Keratinocyte (primary cell): ENCODE measurements at regions not wholly inside any gene's neighbourhood (a gene's known extent, or its start where the extent isn't known, plus 50 kb on each side); places are given as distances from the start of the nearest gene placed in this dataset.

ENCODE experiments used
- EZH2 ChIP-seq: IDR thresholded peaks from one replicate; pipeline ENCODE4 v1.6.1; 2012; ENCODE audit warnings: inconsistent platforms, mild to moderate bottlenecking, low read length, moderate library complexity
- TF ChIP-seq, protein P1 (sequence below), 3 experiments: IDR thresholded peaks in 1 of 3; conservative IDR thresholded peaks in 1 of 3; optimal IDR thresholded peaks in 1 of 3; 2 replicates in 2 of 3; 3 replicates in 1 of 3; pipeline versions ENCODE3 to v1.5.1; 2011; ENCODE audit warnings: low read length in 3 of 3, mild to moderate bottlenecking in 3 of 3, moderate library complexity in 2 of 3, control low read depth in 1 of 3, inconsistent platforms in 1 of 3; ENCODE audit not compliant: insufficient read depth in 2 of 3; ENCODE audit errors: extremely low read depth in 1 of 3

- TF ChIP-seq, protein P1, sequence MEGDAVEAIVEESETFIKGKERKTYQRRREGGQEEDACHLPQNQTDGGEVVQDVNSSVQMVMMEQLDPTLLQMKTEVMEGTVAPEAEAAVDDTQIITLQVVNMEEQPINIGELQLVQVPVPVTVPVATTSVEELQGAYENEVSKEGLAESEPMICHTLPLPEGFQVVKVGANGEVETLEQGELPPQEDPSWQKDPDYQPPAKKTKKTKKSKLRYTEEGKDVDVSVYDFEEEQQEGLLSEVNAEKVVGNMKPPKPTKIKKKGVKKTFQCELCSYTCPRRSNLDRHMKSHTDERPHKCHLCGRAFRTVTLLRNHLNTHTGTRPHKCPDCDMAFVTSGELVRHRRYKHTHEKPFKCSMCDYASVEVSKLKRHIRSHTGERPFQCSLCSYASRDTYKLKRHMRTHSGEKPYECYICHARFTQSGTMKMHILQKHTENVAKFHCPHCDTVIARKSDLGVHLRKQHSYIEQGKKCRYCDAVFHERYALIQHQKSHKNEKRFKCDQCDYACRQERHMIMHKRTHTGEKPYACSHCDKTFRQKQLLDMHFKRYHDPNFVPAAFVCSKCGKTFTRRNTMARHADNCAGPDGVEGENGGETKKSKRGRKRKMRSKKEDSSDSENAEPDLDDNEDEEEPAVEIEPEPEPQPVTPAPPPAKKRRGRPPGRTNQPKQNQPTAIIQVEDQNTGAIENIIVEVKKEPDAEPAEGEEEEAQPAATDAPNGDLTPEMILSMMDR (optimal IDR thresholded peaks at IDR 0.05 in 1 of 3, IDR thresholded peaks at IDR 0.05 in 1 of 3, conservative IDR thresholded peaks at IDR 0.05 in 1 of 3; ENCODE audit: extremely low read depth in 1 of 3, insufficient read depth in 2 of 3, low read length in 3 of 3): no peak
- no peak for TF ChIP-seq EZH2
These were observed 491.6 kb upstream of the ID2 start for GRCh38 chr2:8190279-8190678.
